ENCODE measurements at regions not wholly inside any gene's neighbourhood (a gene's known extent, or its start where the extent isn't known, plus 50 kb on each side); places are given as distances from the start of the nearest gene placed in this dataset.

- Histone ChIP-seq H3K27ac (no peak overlapping the region), H3K4me1 (no peaks in the 10 kb centered on the region), H3K4me3 (no peak overlapping the region), H3K4me2 (no peak overlapping the region), H3K9me3 (0 out of 3 replicates have a peak, but pooled peaks cover 3% of the 10 kb centered on the region)
- ATAC-seq: no peak
- ChIA-PET CTCF (no interaction called here), POLR2A (no interaction called here)
- TF ChIP-seq HOXB5 (CRISPR knock-in tag; IDR thresholded peaks at IDR 0.05): no peak
- TF ChIP-seq SREBF2 (IDR thresholded peaks at IDR 0.05): no peak
- TF ChIP-seq, protein P1, sequence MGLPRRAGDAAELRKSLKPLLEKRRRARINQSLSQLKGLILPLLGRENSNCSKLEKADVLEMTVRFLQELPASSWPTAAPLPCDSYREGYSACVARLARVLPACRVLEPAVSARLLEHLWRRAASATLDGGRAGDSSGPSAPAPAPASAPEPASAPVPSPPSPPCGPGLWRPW (IDR thresholded peaks at IDR 0.05): no peak
- TF ChIP-seq EHF (CRISPR knock-in tag; IDR thresholded peaks at IDR 0.05): no peak
- TF ChIP-seq RNF2 (IDR thresholded peaks at IDR 0.05; ENCODE audit: borderline replicate concordance, low read depth): no peak
- no peak for TF ChIP-seq ZFP36 (IDR thresholded peaks at IDR 0.05; ENCODE audit: borderline replicate concordance, partially characterized antibody)
- no peak for FAIRE-seq
- DNase-seq (ENCODE audit: low read depth in 1 of 2, low spot score in 1 of 2): no peak
Measured at GRCh38 chr2:235223011-235223410, 270.8 kb upstream of the AGAP1 start.

GRCh38 chr2:235224410-235224809 is 269.4 kb upstream of the AGAP1 start:
- CTCF ChIA-PET: interaction anchor here (1.1 kb wide), 1 partner anchor 369 kb away, joined by 3 read pairs; no protein-coding TSS in a partner anchor
- Histone ChIP-seq H3K4me1 (no peaks in the 10 kb centered on the region), H3K9me3 (0 out of 3 replicates have a peak, but pooled peaks cover 3% of the 10 kb centered on the region), H3K27ac (no peak overlapping the region), H3K4me2 (no peak overlapping the region), H3K4me3 (no peak overlapping the region)
- DNase-seq (ENCODE audit: low read depth in 1 of 2, low spot score in 1 of 2) (no peak), FAIRE-seq (no peak), ATAC-seq (no peak)
- WGBS (ENCODE audit: missing lambda C conversion rate): 91% methylated on average over 5 of the region's 5 CpGs
- TF ChIP-seq HOXA7 (CRISPR knock-in tag; IDR thresholded peaks at IDR 0.05) (no peak), FOSB (CRISPR knock-in tag; IDR thresholded peaks at IDR 0.05) (no peak), KDM1A (IDR thresholded peaks at IDR 0.05; ENCODE audit: low read depth) (no peak), POLR2A (IDR thresholded peaks at IDR 0.05; ENCODE audit: low read length) (no peak), RARB (CRISPR knock-in tag; IDR thresholded peaks at IDR 0.05) (no peak), MAZ (IDR thresholded peaks at IDR 0.05; ENCODE audit: borderline replicate concordance, low read depth, low read length) (no peak), SMC3 (IDR thresholded peaks at IDR 0.05) (no peak), NR3C1 (IDR thresholded peaks at IDR 0.05) (no peak), POLR2AphosphoS2 (conservative IDR thresholded peaks at IDR 0.05; ENCODE audit: low read length) (no peak), MAX (IDR thresholded peaks at IDR 0.05) (no peak), EP300 (IDR thresholded peaks at IDR 0.05) (no peak), CEBPB (IDR thresholded peaks at IDR 0.05) (no peak), CHD4 (IDR thresholded peaks at IDR 0.05; ENCODE audit: borderline replicate concordance) (no peak), PHF8 (IDR thresholded peaks at IDR 0.05; ENCODE audit: borderline replicate concordance, low read depth) (no peak), NFE2L2 (conservative IDR thresholded peaks at IDR 0.05; ENCODE audit: low read length) (no peak), ATOH8 (CRISPR knock-in tag; IDR thresholded peaks at IDR 0.05; ENCODE audit: low read depth) (no peak), E2F6 (IDR thresholded peaks at IDR 0.05; ENCODE audit: borderline replicate concordance, low read depth) (no peak), NPAS2 (CRISPR knock-in tag; IDR thresholded peaks at IDR 0.05; ENCODE audit: borderline replicate concordance) (no peak), ZFP36 (IDR thresholded peaks at IDR 0.05; ENCODE audit: borderline replicate concordance, partially characterized antibody) (no peak)
- TF ChIP-seq, protein P2, sequence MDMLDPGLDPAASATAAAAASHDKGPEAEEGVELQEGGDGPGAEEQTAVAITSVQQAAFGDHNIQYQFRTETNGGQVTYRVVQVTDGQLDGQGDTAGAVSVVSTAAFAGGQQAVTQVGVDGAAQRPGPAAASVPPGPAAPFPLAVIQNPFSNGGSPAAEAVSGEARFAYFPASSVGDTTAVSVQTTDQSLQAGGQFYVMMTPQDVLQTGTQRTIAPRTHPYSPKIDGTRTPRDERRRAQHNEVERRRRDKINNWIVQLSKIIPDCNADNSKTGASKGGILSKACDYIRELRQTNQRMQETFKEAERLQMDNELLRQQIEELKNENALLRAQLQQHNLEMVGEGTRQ (IDR thresholded peaks at IDR 0.05): no peak
- POLR2A ChIA-PET: no interaction called here
